ENCODE measurements at regions not wholly inside any gene's neighbourhood (a gene's known extent, or its start where the extent isn't known, plus 50 kb on each side); places are given as distances from the start of the nearest gene placed in this dataset.

- TF ChIP-seq EZH2 (IDR thresholded peaks at IDR 0.05; ENCODE audit: borderline replicate concordance, low read depth, low read length, severe bottlenecking) = no peak
- no peak for TF ChIP-seq POLR2AphosphoS5 (IDR thresholded peaks at IDR 0.05; ENCODE audit: insufficient read depth, low read depth, low read length)
- no peak for TF ChIP-seq CTCF (IDR thresholded peaks at IDR 0.05; ENCODE audit: extremely low read depth in 1 of 2, insufficient read depth in 1 of 2, low read depth in 1 of 2, low read length in 2 of 2)
- TF ChIP-seq MAX (IDR thresholded peaks at IDR 0.05; ENCODE audit: insufficient read depth, insufficient read length) = no peak
- TF ChIP-seq GATA2 (IDR thresholded peaks at IDR 0.05; ENCODE audit: insufficient read depth, insufficient read length, low read depth, low read length) = no peak
- no peak for TF ChIP-seq POLR2A (IDR thresholded peaks at IDR 0.05; ENCODE audit: low read depth, low read length)
- no peak for TF ChIP-seq MYC (IDR thresholded peaks at IDR 0.05; ENCODE audit: low read depth, low read length)
Observed at GRCh38 chr15:97085731-97086130, 755.2 kb downstream of the NR2F2 start.

All from endothelial cell of umbilical vein (primary cell).